Neural cell (in vitro differentiated cells): ENCODE measurements at regions not wholly inside any gene's neighbourhood (a gene's known extent, or its start where the extent isn't known, plus 50 kb on each side); places are given as distances from the start of the nearest gene placed in this dataset.

Source experiments
- H2AFZ ChIP-seq: fragments of 200-600, 300-800 bp; sonication (generic), shearing (Covaris generic); 2 replicates; pipeline ENCODE4 v1.6.0; 2014; ENCODE audit warnings: low read depth, mild to moderate bottlenecking, antibody characterized with exemption, low read length, moderate library complexity
- H3F3A ChIP-seq: fragments of 200-600 bp; shearing (Covaris generic); 2 replicates; pipeline ENCODE4 v1.6.1; 2016; ENCODE audit warnings: mild to moderate bottlenecking, moderate library complexity, mixed read lengths, antibody characterized with exemption, low read length; ENCODE audit not compliant: insufficient read depth, poor library complexity, severe bottlenecking
- H3K27ac ChIP-seq: fragments of 200-600, 300-800 bp; sonication (generic), shearing (Covaris generic); 2 replicates; pipeline ENCODE4 v1.5.1; 2014; ENCODE audit warnings: mild to moderate bottlenecking, low read length, moderate library complexity
- H3K27me3 ChIP-seq: fragments of 300-800, 200-600 bp; sonication (generic), shearing (Covaris generic); 2 replicates; pipeline ENCODE4 v1.6.0; 2014; ENCODE audit warnings: mild to moderate bottlenecking, low read depth, low read length, moderate library complexity; ENCODE audit not compliant: insufficient read depth
- H3K36me3 ChIP-seq: fragments of 300-800, 200-600 bp; sonication (generic), shearing (Covaris generic); 2 replicates; pipeline ENCODE4 v1.5.1; 2014; ENCODE audit warnings: mild to moderate bottlenecking, antibody characterized with exemption, low read length, moderate library complexity; ENCODE audit not compliant: insufficient read depth
- H3K4me2 ChIP-seq: fragments of 300-800, 200-600 bp; sonication (generic), shearing (Covaris generic); 2 replicates; pipeline ENCODE4 v1.6.0; 2014; ENCODE audit warnings: mild to moderate bottlenecking, low read length
- H3K4me3 ChIP-seq: fragments of 300-800, 200-600 bp; sonication (generic), shearing (Covaris generic); 2 replicates; pipeline ENCODE4 v1.5.1; 2014; ENCODE audit warnings: mild to moderate bottlenecking, low read length, moderate library complexity
- H3K79me2 ChIP-seq: fragments of 200-600 bp; shearing (Covaris generic); replicated peaks from 2 replicates; pipeline ENCODE4 v1.6.0; 2014; ENCODE audit warnings: mild to moderate bottlenecking, low read length, moderate library complexity; ENCODE audit not compliant: insufficient read depth
- H3K9ac ChIP-seq: fragments of 300-800, 200-600 bp; sonication (generic), shearing (Covaris generic); 2 replicates; pipeline ENCODE4 v1.6.1; 2016; ENCODE audit warnings: mild to moderate bottlenecking, low read length, mixed read lengths
- H3K9me2 ChIP-seq: fragments of 200-600 bp; shearing (Covaris generic); 2 replicates; pipeline ENCODE4 v1.6.1; 2016; ENCODE audit warnings: mild to moderate bottlenecking, low read length, mixed read lengths; ENCODE audit not compliant: insufficient read depth
- H3K9me3 ChIP-seq: fragments of 200-600, 300-800 bp; sonication (generic), shearing (Covaris generic); 2 replicates; pipeline ENCODE4 v1.6.1; 2016; ENCODE audit warnings: mild to moderate bottlenecking, mixed run types, low read length, moderate library complexity, mixed read lengths
- H4K20me1 ChIP-seq: fragments of 200-600 bp; shearing (Covaris generic); 2 replicates; pipeline ENCODE4 v1.6.1; 2016; ENCODE audit warnings: mild to moderate bottlenecking, mixed run types; ENCODE audit not compliant: insufficient read depth
- EP300 ChIP-seq: fragments of 450-650 bp; conservative IDR thresholded peaks from 2 replicates; pipeline ENCODE4 v1.6.1; 2014; ENCODE audit warnings: antibody characterized with exemption, mild to moderate bottlenecking, moderate library complexity; ENCODE audit not compliant: poor library complexity, severe bottlenecking
- EZH2 ChIP-seq: fragments of 200-600, 300-800 bp; shearing (Covaris generic), sonication (generic); IDR thresholded peaks from 2 replicates; pipeline ENCODE4 v1.6.1; 2014; ENCODE audit warnings: antibody characterized with exemption, low read length, borderline replicate concordance, mild to moderate bottlenecking; ENCODE audit not compliant: insufficient read depth, poor library complexity, severe bottlenecking
- MXI1 ChIP-seq: fragments of 450-650 bp; conservative IDR thresholded peaks from 2 replicates; pipeline ENCODE4 v1.6.1; 2014; ENCODE audit warnings: antibody characterized with exemption, mild to moderate bottlenecking; ENCODE audit not compliant: poor library complexity, severe bottlenecking
- POLR2AphosphoS5 ChIP-seq: IDR thresholded peaks from 2 replicates; pipeline ENCODE4 v1.6.1; 2012
- RAD21 ChIP-seq: fragments of 450-650 bp; conservative IDR thresholded peaks from 2 replicates; pipeline ENCODE4 v1.6.1; 2014; ENCODE audit warnings: antibody characterized with exemption, mild to moderate bottlenecking, moderate library complexity
- SMC3 ChIP-seq: fragments of 450-650 bp; conservative IDR thresholded peaks from 2 replicates; pipeline ENCODE4 v1.6.1; 2014; ENCODE audit warnings: antibody characterized with exemption, mild to moderate bottlenecking, moderate library complexity; ENCODE audit not compliant: poor library complexity
- TAF1 ChIP-seq: IDR thresholded peaks from 2 replicates; pipeline ENCODE4 v1.6.1; 2012; ENCODE audit warnings: low read depth
- TF ChIP-seq, protein P1 (sequence below): IDR thresholded peaks from 2 replicates; pipeline ENCODE4 v1.6.1; 2012; ENCODE audit warnings: borderline replicate concordance
- TF ChIP-seq, protein P2 (sequence below): fragments of 450-650 bp; IDR thresholded peaks from 2 replicates; pipeline ENCODE4 v1.5.1; 2014; ENCODE audit warnings: antibody characterized with exemption, mild to moderate bottlenecking, moderate library complexity; ENCODE audit not compliant: poor library complexity, severe bottlenecking

DNA sequence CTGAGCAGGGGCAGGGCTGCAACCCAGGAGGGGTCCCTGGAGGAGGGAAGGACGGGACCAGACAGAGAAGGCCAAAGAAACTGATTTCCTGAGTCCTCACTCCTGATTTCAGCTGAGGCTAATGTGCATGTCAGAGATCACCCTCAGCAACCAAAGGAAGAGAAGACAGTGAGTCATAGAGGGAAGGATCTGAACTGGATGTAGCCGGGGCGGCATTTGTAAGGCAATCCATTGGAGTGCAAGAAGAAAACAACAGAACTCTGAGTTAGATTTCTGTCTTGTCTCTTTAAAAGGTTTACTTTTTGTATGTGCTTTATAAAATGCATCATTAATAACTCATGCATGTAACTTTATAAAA is 105.3 kb upstream of the AGBL1 start:
- Histone ChIP-seq H2AFZ (no peak overlapping the region), H3K4me2 (no peak overlapping the region), H3K27ac (no peak overlapping the region), H3K4me3 (no peak overlapping the region), H3K9ac (no peak overlapping the region), H3F3A (no peaks in the 10 kb centered on the region), H3K9me3 (no peaks in the 10 kb centered on the region), H3K79me2 (no peaks in the 10 kb centered on the region), H3K9me2 (no peaks in the 10 kb centered on the region), H3K27me3 (no peaks in the 10 kb centered on the region), H4K20me1 (no peaks in the 10 kb centered on the region), H3K36me3 (no peaks in the 10 kb centered on the region)
- TF ChIP-seq, protein P1, sequence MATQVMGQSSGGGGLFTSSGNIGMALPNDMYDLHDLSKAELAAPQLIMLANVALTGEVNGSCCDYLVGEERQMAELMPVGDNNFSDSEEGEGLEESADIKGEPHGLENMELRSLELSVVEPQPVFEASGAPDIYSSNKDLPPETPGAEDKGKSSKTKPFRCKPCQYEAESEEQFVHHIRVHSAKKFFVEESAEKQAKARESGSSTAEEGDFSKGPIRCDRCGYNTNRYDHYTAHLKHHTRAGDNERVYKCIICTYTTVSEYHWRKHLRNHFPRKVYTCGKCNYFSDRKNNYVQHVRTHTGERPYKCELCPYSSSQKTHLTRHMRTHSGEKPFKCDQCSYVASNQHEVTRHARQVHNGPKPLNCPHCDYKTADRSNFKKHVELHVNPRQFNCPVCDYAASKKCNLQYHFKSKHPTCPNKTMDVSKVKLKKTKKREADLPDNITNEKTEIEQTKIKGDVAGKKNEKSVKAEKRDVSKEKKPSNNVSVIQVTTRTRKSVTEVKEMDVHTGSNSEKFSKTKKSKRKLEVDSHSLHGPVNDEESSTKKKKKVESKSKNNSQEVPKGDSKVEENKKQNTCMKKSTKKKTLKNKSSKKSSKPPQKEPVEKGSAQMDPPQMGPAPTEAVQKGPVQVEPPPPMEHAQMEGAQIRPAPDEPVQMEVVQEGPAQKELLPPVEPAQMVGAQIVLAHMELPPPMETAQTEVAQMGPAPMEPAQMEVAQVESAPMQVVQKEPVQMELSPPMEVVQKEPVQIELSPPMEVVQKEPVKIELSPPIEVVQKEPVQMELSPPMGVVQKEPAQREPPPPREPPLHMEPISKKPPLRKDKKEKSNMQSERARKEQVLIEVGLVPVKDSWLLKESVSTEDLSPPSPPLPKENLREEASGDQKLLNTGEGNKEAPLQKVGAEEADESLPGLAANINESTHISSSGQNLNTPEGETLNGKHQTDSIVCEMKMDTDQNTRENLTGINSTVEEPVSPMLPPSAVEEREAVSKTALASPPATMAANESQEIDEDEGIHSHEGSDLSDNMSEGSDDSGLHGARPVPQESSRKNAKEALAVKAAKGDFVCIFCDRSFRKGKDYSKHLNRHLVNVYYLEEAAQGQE = no peak

DNA sequence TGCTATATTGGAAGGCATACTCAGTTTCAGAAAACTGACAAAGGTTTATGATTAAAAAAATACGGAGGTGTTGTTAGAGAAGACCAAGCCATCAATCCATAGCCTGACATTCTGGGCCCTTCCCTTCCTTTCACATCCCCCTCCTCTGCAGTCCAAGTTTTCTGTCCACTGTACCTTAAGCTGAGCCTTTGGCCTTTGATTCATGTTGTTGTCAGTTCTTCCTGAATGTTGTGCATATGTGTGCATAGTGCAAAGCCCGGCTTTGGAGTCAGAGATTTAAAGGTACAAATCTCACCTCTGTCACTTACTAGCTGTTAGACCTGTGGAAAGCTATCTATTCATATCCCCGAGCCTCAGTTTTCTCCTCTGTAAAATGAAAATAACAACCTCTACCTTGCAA is 104.9 kb upstream of the AGBL1 start:
- no peaks in the 10 kb centered on the region for H3K9me3 ChIP-seq
- no peak for TF ChIP-seq RAD21
- TF ChIP-seq, protein P1 = no peak
- TF ChIP-seq, protein P2, sequence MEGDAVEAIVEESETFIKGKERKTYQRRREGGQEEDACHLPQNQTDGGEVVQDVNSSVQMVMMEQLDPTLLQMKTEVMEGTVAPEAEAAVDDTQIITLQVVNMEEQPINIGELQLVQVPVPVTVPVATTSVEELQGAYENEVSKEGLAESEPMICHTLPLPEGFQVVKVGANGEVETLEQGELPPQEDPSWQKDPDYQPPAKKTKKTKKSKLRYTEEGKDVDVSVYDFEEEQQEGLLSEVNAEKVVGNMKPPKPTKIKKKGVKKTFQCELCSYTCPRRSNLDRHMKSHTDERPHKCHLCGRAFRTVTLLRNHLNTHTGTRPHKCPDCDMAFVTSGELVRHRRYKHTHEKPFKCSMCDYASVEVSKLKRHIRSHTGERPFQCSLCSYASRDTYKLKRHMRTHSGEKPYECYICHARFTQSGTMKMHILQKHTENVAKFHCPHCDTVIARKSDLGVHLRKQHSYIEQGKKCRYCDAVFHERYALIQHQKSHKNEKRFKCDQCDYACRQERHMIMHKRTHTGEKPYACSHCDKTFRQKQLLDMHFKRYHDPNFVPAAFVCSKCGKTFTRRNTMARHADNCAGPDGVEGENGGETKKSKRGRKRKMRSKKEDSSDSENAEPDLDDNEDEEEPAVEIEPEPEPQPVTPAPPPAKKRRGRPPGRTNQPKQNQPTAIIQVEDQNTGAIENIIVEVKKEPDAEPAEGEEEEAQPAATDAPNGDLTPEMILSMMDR = no peak
- TF ChIP-seq MXI1 = no peak
- no peak for TF ChIP-seq EZH2
- no peak for TF ChIP-seq POLR2AphosphoS5
- TF ChIP-seq TAF1 = no peak
- no peak for TF ChIP-seq SMC3
- no peak for TF ChIP-seq EP300
- no peaks in the 10 kb centered on the region for H4K20me1 ChIP-seq
- no peak overlapping the region for H3K9ac ChIP-seq
- H3K27ac ChIP-seq = no peak overlapping the region
- no peak overlapping the region for H3K4me3 ChIP-seq
- H3K79me2 ChIP-seq = no peaks in the 10 kb centered on the region
- H3F3A ChIP-seq = no peaks in the 10 kb centered on the region
- H2AFZ ChIP-seq = no peak overlapping the region
- no peaks in the 10 kb centered on the region for H3K9me2 ChIP-seq
- no peaks in the 10 kb centered on the region for H3K27me3 ChIP-seq
- no peaks in the 10 kb centered on the region for H3K36me3 ChIP-seq
- no peak overlapping the region for H3K4me2 ChIP-seq
